ENCODE measurements at regions not wholly inside any gene's neighbourhood (a gene's known extent, or its start where the extent isn't known, plus 50 kb on each side); places are given as distances from the start of the nearest gene placed in this dataset.

DNA sequence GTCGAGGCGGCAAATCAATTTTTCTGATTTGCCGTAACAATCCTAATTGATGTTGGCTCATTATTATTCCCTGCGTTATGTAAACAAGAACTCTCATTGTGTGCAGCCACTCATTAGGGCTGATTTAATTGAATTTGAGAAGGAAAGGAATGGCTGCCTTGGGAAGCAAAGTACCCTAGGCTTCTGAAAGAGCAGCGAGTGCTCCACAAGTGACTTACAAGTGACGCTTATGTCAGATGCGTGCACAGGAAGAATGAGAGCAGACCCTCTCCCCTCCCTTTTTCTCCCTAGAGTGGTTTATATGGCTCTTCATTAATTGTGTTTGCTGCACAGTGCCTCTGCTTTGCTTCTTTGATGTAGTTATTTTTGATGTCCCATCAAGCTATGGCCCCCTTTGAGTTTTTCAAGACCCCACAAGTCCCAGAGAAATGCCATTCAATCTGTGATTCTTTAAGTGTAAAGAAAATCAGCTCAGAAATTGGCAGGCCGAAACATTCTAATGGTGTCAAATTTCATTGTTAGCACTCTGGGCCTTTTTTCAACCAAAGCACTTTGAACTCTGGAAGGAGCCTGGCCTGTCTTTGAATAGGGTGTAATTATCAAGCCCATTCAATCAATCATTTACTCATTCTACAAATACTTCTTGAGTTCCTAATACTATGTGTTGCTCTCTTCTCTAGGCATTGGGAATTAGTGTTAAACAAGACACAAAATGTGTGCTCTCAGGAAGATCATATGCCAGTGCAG is 86.8 kb upstream of the VAV3 start:
- peak in 2 of 6 donors; percentile 38 to 80 for DNase-seq (ENCODE audit: low read depth in 4 of 6, low spot score in 6 of 6)
- H3K4me3 ChIP-seq (ENCODE audit: low read depth, low read length) = no peak overlapping the region
- H3K36me3 ChIP-seq (ENCODE audit: control insufficient read depth, insufficient read depth, low read length) = no peaks in the 10 kb centered on the region
- no peaks in the 10 kb centered on the region for H3K9me3 ChIP-seq (ENCODE audit: control insufficient read depth, insufficient read depth, low read length)
- no peaks in the 10 kb centered on the region for H3K27me3 ChIP-seq (ENCODE audit: control insufficient read depth, insufficient read depth, low read length)
- WGBS (ENCODE audit: insufficient coverage) = 16% methylated on average over 3 of the region's 8 CpGs
- H3K27ac ChIP-seq (ENCODE audit: low read depth, low read length) = no peak overlapping the region
- H3K4me1 ChIP-seq (ENCODE audit: control insufficient read depth, insufficient read depth, low read length) = peaks cover 9% of the 10 kb centered on the region

DNA sequence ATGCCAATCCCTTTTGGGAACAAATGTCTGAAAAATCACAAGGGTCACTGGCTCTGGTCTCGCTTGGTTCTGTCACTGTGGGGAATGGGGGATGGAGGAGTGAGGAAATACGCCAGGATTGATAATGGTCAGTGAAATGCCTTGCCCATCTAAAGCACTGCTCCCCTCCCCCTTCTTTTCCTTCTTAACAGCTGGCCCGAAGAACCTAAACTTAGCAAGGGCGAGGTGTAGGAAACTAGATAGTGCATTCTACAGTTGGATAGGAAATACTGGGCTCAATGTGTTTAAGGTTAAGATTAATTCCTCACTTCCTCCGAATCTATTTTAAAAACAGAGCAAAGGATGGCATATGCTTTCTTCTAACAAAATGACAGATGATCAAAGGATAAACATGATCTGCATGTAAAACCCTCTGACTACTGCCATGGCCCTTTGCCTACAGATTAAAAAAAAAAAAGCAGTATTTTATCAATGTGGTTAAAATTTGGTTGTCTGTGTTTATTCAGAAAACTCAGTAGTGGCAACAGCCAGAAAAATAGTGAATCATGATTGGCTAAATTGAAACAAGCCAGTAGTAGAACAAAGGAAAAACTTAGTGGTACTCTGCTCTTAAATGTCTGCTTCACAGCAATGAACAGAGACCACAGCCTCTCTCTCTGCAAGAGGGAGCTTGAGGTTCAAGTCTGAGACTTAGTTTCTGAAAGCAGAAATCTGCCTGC is 86.1 kb upstream of the VAV3 start:
- Histone ChIP-seq H3K27me3 (ENCODE audit: control insufficient read depth, insufficient read depth, low read length) (no peaks in the 10 kb centered on the region), H3K27ac (ENCODE audit: low read depth, low read length) (no peak overlapping the region), H3K36me3 (ENCODE audit: control insufficient read depth, insufficient read depth, low read length) (no peaks in the 10 kb centered on the region), H3K9me3 (ENCODE audit: control insufficient read depth, insufficient read depth, low read length) (no peaks in the 10 kb centered on the region), H3K4me1 (ENCODE audit: control insufficient read depth, insufficient read depth, low read length) (peaks cover 9% of the 10 kb centered on the region), H3K4me3 (ENCODE audit: low read depth, low read length) (no peak overlapping the region)
- DNase-seq (ENCODE audit: low read depth in 4 of 6, low spot score in 6 of 6) = peak in 1 of 6 donors; percentile 28
- WGBS (ENCODE audit: insufficient coverage) = no CpG with 5 or more reads among the region's 5 CpGs

DNA sequence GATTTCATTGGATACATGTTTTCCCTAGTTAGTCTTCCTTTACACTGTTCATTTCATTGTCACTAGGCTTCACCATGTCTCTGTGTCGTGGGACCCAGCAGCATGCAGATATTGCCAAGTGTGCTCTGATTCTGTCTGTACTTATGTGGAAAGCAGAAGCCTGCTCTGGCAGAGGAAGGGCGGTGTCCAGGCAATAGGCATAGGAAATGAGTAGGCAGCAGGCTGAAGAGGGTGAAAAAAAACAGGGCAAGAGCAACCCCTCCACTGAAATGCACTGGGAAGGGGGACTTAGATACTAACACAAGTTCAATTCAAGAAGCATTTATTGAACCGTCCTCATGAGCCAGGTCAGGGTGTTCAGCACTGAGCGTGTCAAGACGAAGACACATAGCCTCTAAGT is 85.2 kb upstream of the VAV3 start:
- no peaks in the 10 kb centered on the region for H3K36me3 ChIP-seq (ENCODE audit: control insufficient read depth, insufficient read depth, low read length)
- no peak for DNase-seq (ENCODE audit: low read depth in 4 of 6, low spot score in 6 of 6)
- peaks cover 9% of the 10 kb centered on the region for H3K4me1 ChIP-seq (ENCODE audit: control insufficient read depth, insufficient read depth, low read length)
- WGBS (ENCODE audit: insufficient coverage) = 50% methylated on average over 2 of the region's 5 CpGs
- no peak overlapping the region for H3K4me3 ChIP-seq (ENCODE audit: low read depth, low read length)
- H3K9me3 ChIP-seq (ENCODE audit: control insufficient read depth, insufficient read depth, low read length) = no peaks in the 10 kb centered on the region
- no peak overlapping the region for H3K27ac ChIP-seq (ENCODE audit: low read depth, low read length)
- H3K27me3 ChIP-seq (ENCODE audit: control insufficient read depth, insufficient read depth, low read length) = no peaks in the 10 kb centered on the region

DNA sequence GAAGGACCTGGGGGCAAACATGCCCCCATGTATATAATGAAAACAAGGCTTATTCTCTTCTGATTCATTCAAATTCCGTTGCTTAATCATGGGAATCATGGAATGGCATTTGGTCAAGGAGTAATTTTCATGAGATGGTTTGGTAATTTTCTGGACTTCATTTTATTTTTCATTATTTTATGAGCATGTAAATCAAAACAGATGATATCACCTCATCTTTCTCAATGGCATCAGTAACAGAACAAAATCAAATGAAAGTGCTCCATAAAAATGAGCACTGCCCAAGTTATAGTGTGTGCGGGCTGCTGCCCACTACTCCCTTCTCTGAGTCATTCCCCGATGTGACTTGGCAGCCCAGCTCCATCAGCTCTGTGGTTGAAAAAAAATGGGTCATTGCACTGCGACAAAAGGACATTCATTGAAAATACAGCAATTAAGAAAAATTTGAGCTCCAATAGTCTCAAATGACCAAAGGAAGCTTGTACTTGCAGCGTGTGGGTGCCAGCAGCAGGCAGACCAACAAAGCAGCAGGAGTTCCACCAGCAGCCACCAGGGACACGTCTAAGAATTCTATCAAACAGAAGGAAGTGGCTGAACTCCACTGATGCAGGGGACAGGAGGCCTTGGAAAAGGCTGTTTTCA is 84.3 kb upstream of the VAV3 start:
- DNase-seq (ENCODE audit: low read depth in 4 of 6, low spot score in 6 of 6) = peak in 2 of 6 donors; percentile 45 to 71
- Histone ChIP-seq H3K27ac (ENCODE audit: low read depth, low read length) (no peak overlapping the region), H3K9me3 (ENCODE audit: control insufficient read depth, insufficient read depth, low read length) (no peaks in the 10 kb centered on the region), H3K4me3 (ENCODE audit: low read depth, low read length) (no peak overlapping the region), H3K27me3 (ENCODE audit: control insufficient read depth, insufficient read depth, low read length) (no peaks in the 10 kb centered on the region), H3K36me3 (ENCODE audit: control insufficient read depth, insufficient read depth, low read length) (no peaks in the 10 kb centered on the region), H3K4me1 (ENCODE audit: control insufficient read depth, insufficient read depth, low read length) (peaks cover 9% of the 10 kb centered on the region)
- 33% methylated on average over 2 of the region's 6 CpGs for WGBS (ENCODE audit: insufficient coverage)

DNA sequence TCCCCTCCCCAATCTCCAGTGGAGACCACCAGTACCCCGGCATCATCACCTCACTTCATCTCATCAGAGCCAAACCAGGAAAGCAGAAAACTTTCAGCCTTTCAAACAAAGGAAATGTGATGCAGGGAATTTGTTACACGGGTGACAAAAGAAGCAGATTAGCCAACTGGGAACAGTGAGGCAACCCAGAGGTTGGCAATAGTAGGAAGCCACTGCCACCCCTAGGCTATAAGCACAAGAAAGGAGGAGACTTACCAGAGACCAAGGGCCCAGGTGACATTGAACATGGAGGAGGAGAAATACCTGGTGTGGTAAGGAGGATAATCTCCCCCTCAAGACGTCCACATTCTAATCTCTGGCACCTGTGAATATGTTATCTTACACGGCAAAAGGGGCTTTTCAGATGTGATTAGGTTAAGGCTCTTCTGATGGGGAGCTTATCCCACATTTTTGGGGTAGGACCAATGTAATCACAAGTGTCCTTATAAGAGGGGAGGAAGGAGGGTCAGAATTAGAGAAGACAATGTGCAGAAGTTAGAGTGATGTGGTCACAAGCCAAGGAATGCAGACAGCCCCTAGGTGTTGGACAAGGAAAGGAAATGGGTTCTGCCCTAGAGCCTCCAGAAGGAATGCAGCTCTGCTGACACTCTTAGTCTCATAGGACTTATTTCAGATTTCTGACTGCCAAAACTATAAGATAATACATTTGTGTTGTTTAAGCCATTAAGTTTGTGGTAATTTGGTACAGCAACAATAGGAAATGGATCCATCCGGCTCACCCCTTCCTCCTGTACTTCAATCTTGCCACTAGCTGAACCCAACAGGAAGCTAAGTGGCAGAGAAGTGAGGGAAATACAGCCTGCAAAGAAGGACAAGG is 83.6 kb upstream of the VAV3 start:
- no peaks in the 10 kb centered on the region for H3K27me3 ChIP-seq (ENCODE audit: control insufficient read depth, insufficient read depth, low read length)
- H3K4me3 ChIP-seq (ENCODE audit: low read depth, low read length) = no peak overlapping the region
- WGBS (ENCODE audit: insufficient coverage) = 63% methylated on average over 1 of the region's 5 CpGs
- H3K36me3 ChIP-seq (ENCODE audit: control insufficient read depth, insufficient read depth, low read length) = no peaks in the 10 kb centered on the region
- no peaks in the 10 kb centered on the region for H3K9me3 ChIP-seq (ENCODE audit: control insufficient read depth, insufficient read depth, low read length)
- H3K4me1 ChIP-seq (ENCODE audit: control insufficient read depth, insufficient read depth, low read length) = peaks cover 9% of the 10 kb centered on the region
- no peak overlapping the region for H3K27ac ChIP-seq (ENCODE audit: low read depth, low read length)
- no peak for DNase-seq (ENCODE audit: low read depth in 4 of 6, low spot score in 6 of 6)

DNA sequence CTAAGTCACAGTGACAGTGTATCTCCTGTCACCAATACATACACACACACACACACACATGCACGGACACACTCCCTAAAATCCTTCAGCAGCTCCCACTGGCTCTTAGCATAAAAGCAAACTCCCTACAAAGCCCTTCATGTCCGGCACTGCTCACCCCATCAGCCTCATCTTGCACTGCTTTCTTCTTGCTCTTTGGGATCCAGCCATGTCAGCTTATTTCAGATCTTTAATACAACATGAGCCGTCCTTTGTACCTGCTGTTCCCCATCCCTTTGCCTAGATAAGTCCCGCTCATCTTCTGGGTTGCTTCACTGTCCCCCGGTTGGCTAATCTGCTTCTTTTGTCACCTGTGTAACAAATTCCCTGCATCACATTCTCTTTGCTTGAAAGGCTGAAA is 82.1 kb upstream of the VAV3 start:
- DNase-seq (ENCODE audit: low read depth in 4 of 6, low spot score in 6 of 6) = no peak
- Histone ChIP-seq H3K9me3 (ENCODE audit: control insufficient read depth, insufficient read depth, low read length) (no peaks in the 10 kb centered on the region), H3K27ac (ENCODE audit: low read depth, low read length) (no peak overlapping the region), H3K36me3 (ENCODE audit: control insufficient read depth, insufficient read depth, low read length) (no peaks in the 10 kb centered on the region), H3K4me3 (ENCODE audit: low read depth, low read length) (no peak overlapping the region), H3K27me3 (ENCODE audit: control insufficient read depth, insufficient read depth, low read length) (no peaks in the 10 kb centered on the region), H3K4me1 (ENCODE audit: control insufficient read depth, insufficient read depth, low read length) (peaks cover 6% of the 10 kb centered on the region)
- 88% methylated on average over 3 of the region's 5 CpGs for WGBS (ENCODE audit: insufficient coverage)

DNA sequence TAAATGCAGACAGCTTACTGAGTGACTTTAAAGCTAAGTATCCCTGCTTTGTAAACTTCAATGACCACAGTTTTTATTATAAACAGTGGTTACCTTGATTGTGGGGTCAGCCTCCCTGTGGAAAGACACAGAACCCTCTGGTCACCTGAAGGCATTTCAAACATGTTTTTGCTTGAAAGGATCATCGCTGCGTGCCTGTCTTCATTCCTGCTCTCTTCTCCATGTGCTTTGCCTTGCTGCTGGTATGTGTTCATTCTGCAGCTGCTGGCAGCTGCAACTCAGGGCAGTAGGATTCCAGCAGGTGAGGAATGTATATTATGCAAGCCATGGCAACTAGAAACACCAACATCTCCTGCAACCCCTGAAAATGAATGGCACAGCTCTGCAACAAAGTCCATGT is 81.0 kb upstream of the VAV3 start:
- Histone ChIP-seq H3K4me3 (ENCODE audit: low read depth, low read length) (no peak overlapping the region), H3K27me3 (ENCODE audit: control insufficient read depth, insufficient read depth, low read length) (no peaks in the 10 kb centered on the region), H3K4me1 (ENCODE audit: control insufficient read depth, insufficient read depth, low read length) (peaks cover 6% of the 10 kb centered on the region), H3K9me3 (ENCODE audit: control insufficient read depth, insufficient read depth, low read length) (no peaks in the 10 kb centered on the region), H3K36me3 (ENCODE audit: control insufficient read depth, insufficient read depth, low read length) (no peaks in the 10 kb centered on the region), H3K27ac (ENCODE audit: low read depth, low read length) (no peak overlapping the region)
- 86% methylated on average over 2 of the region's 2 CpGs for WGBS (ENCODE audit: insufficient coverage)
- DNase-seq (ENCODE audit: low read depth in 4 of 6, low spot score in 6 of 6) = no peak

DNA sequence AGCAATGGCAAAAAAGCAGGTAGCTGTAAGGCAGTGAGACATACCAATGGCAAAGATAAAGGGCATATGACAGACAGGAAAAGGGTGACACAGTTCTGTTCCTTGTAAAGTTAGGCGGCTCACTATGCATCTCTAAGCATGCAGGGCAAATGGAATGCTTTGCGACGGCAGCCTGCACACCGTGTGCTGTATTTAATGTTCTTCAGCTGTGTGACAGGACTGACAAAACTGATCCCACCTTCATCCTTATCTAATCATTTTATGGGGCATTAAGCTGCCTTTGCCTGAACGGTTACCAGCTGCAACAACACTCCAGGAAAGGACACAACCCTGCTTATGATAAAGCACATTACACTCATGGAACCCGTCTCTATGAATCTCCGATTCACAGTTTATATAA is 80.5 kb upstream of the VAV3 start:
- H3K27me3 ChIP-seq (ENCODE audit: control insufficient read depth, insufficient read depth, low read length) = no peaks in the 10 kb centered on the region
- DNase-seq (ENCODE audit: low read depth in 4 of 6, low spot score in 6 of 6) = peak in 1 of 6 donors; percentile 39

DNA sequence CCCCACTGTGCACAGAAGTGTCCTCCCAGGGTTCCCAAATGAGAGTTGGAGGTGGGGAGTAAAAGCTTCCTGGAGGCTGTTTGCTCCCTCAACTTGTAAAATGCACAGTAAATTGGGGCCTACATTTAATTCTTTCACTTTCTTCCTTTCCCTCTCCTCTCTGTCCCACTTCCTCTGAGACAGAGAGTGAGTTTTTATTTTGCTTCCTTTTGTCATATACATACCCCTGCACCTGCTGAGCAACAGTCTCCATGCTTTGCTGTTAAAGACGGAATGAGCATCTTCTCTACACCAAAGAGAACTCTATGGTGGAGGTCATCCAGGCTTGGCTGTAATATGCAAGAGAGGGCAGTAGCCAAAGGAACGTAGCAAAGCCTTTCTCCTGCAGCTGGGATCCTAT is 79.3 kb upstream of the VAV3 start:
- H3K4me1 ChIP-seq (ENCODE audit: control insufficient read depth, insufficient read depth, low read length) = no peaks in the 10 kb centered on the region
- no peaks in the 10 kb centered on the region for H3K9me3 ChIP-seq (ENCODE audit: control insufficient read depth, insufficient read depth, low read length)
- no peak overlapping the region for H3K27ac ChIP-seq (ENCODE audit: low read depth, low read length)
- no peak for DNase-seq (ENCODE audit: low read depth in 4 of 6, low spot score in 6 of 6)
- no peaks in the 10 kb centered on the region for H3K27me3 ChIP-seq (ENCODE audit: control insufficient read depth, insufficient read depth, low read length)
- no peak overlapping the region for H3K4me3 ChIP-seq (ENCODE audit: low read depth, low read length)
- no peaks in the 10 kb centered on the region for H3K36me3 ChIP-seq (ENCODE audit: control insufficient read depth, insufficient read depth, low read length)
- WGBS (ENCODE audit: insufficient coverage) = no CpG with 5 or more reads among the region's 2 CpGs

More for the DNA sequence above, 80.5 kb upstream of the VAV3 start:
- Histone ChIP-seq H3K36me3 (ENCODE audit: control insufficient read depth, insufficient read depth, low read length) (no peaks in the 10 kb centered on the region), H3K4me3 (ENCODE audit: low read depth, low read length) (no peak overlapping the region), H3K27ac (ENCODE audit: low read depth, low read length) (no peak overlapping the region), H3K9me3 (ENCODE audit: control insufficient read depth, insufficient read depth, low read length) (no peaks in the 10 kb centered on the region), H3K4me1 (ENCODE audit: control insufficient read depth, insufficient read depth, low read length) (peaks cover 4% of the 10 kb centered on the region)
- WGBS (ENCODE audit: insufficient coverage) = 38% methylated on average over 5 of the region's 7 CpGs
